WERI-Rb-1 (cell line): ENCODE measurements at regions not wholly inside any gene's neighbourhood (a gene's known extent, or its start where the extent isn't known, plus 50 kb on each side); places are given as distances from the start of the nearest gene placed in this dataset.

Source experiments
- DNase-seq: peaks from one replicate; pipeline ENCODE4 v3.0.0-alpha.2; 2020
- H3K27ac ChIP-seq: fragments of 250-450 bp; sonication (Bioruptor Pico); 2 replicates; pipeline ENCODE4 v1.5.1; 2020; ENCODE audit warnings: mild to moderate bottlenecking, moderate library complexity
- H3K27me3 ChIP-seq: fragments of 250-450 bp; sonication (Bioruptor Pico); 2 replicates; pipeline ENCODE4 v1.5.1; 2021; ENCODE audit warnings: mild to moderate bottlenecking, low read depth, moderate library complexity; ENCODE audit not compliant: insufficient read depth, severe bottlenecking
- H3K36me3 ChIP-seq: fragments of 250-450 bp; sonication (Bioruptor Pico); 2 replicates; pipeline ENCODE4 v1.5.1; 2020; ENCODE audit warnings: mild to moderate bottlenecking, moderate library complexity
- H3K4me3 ChIP-seq: 2 replicates; pipeline ENCODE4 v1.5.1; 2011; ENCODE audit warnings: low read depth, mild to moderate bottlenecking, control low read depth, low read length
- H3K9me3 ChIP-seq: fragments of 250-450 bp; sonication (Bioruptor Pico); 2 replicates; pipeline ENCODE4 v1.5.1; 2021; ENCODE audit warnings: mild to moderate bottlenecking, moderate library complexity; ENCODE audit not compliant: severe bottlenecking
- TF ChIP-seq, protein P1 (sequence below): IDR thresholded peaks from 2 replicates; pipeline ENCODE4 v1.5.1; 2011; ENCODE audit warnings: low read depth, mild to moderate bottlenecking, control low read depth, inconsistent platforms, low read length

DNA sequence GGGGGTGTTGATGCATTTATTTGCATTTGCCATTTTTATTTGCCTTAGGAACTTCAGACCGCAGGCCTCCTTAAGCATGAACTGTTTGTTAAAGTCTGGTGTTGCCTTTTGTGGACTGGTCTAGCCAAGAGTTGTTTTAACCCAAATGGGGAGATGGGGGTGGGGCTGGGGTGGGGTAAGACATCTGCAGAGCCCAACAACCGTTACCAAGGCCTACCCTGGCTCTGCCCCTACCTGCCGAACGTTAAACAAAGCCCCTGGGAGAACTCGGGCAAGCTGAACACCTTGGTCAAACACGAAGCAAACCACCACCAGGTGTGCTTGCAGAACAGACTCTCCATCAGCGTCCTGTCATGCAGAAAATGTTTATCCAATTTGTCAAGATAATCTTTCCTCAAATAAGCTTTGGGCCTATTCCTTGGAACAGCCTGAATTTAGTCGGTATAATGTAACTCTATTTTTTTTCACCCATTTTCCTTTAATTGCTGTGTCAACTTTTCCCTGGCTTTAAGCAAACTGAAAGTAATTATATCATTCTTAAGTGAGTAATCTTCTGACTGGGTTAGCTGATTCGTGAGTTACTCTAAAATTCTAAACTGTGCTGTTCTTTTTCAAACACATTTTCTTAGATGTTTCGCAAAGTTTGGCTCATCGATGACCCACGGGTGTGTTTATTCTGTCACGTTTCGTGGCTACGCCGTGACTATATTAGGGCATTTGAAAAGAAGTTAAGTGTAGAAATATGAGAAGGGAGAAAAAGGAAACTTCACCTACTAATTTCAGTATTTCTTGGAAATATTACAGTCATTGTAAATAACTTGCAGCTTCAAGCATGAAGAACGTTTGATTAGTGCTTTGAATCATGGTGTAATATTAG lies 127.6 kb downstream of the SOX2 start:
- Histone ChIP-seq H3K9me3 (no peaks in the 10 kb centered on the region), H3K4me3 (no peak overlapping the region), H3K27me3 (peaks cover 68% of the 10 kb centered on the region), H3K36me3 (no peaks in the 10 kb centered on the region), H3K27ac (no peak overlapping the region)
- DNase-seq = no peak
- TF ChIP-seq, protein P1, sequence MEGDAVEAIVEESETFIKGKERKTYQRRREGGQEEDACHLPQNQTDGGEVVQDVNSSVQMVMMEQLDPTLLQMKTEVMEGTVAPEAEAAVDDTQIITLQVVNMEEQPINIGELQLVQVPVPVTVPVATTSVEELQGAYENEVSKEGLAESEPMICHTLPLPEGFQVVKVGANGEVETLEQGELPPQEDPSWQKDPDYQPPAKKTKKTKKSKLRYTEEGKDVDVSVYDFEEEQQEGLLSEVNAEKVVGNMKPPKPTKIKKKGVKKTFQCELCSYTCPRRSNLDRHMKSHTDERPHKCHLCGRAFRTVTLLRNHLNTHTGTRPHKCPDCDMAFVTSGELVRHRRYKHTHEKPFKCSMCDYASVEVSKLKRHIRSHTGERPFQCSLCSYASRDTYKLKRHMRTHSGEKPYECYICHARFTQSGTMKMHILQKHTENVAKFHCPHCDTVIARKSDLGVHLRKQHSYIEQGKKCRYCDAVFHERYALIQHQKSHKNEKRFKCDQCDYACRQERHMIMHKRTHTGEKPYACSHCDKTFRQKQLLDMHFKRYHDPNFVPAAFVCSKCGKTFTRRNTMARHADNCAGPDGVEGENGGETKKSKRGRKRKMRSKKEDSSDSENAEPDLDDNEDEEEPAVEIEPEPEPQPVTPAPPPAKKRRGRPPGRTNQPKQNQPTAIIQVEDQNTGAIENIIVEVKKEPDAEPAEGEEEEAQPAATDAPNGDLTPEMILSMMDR = no peak

DNA sequence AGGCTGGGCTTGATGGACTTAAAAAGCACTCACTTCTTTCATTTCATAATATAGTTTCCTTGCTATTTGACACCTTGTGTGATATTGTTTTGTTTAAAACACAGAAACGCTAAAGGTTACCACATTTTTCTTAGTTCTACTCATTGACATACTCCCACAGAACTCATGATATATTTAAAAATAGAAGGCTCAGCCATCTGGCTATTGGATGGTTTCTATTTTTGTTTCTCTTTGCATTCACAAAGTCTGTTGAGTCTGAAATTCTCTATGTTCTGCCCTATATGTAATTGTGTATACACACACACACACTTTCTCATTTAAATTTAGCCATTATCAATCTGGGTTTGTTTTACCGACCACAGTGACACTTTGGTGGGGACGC lies 128.2 kb downstream of the SOX2 start:
- H3K27me3 ChIP-seq = peaks cover 72% of the 10 kb centered on the region

DNA sequence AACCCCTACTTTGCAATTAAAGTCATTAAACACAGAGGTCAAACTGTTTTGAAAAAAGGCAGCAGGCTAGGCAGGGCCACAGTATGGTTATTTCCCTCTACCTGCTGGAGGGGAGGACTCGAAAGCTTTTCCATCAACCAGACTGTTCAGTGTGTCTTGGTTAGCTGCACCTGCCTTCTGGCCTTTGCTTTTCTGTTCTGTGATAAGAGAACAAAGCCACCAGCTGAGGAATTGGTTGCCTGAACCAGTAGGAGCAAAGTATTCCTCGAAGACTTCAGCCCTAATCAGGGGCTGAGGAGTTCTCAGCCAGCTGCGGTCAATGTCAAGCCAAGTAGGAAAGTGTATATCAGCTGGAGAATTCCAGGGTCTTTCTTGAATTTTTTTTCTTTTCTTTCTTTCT lies 132.5 kb downstream of the SOX2 start:
- no peak overlapping the region for H3K4me3 ChIP-seq
- TF ChIP-seq, protein P1 = no peak
- no peaks in the 10 kb centered on the region for H3K9me3 ChIP-seq
- no peak for DNase-seq
- H3K27ac ChIP-seq = no peak overlapping the region
- no peaks in the 10 kb centered on the region for H3K36me3 ChIP-seq
- H3K27me3 ChIP-seq = peaks cover 71% of the 10 kb centered on the region

More for the DNA sequence above, 128.2 kb downstream of the SOX2 start:
- Histone ChIP-seq H3K9me3 (no peaks in the 10 kb centered on the region), H3K4me3 (no peak overlapping the region), H3K36me3 (no peaks in the 10 kb centered on the region), H3K27ac (no peak overlapping the region)
- DNase-seq = no peak
- TF ChIP-seq, protein P1 = no peak

DNA sequence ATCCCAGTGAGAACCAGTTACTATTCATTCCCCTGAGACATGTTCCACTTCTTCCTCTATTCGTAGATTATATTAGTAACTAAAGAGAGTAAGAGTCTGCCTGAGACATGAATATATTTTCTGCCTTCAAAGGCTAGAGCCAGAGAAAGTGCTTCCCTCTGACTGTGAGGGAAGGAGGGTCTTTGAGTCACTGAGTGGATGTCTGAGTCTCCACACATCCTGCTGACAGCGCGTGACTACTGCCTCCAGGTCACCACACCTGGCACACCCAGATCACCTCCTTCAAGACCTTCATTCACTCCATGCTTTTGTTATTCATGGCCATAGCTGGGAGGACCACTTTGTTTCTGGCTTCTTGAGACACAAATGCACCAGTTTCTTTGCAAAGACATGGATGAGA lies 135.6 kb downstream of the SOX2 start:
- Histone ChIP-seq H3K9me3 (no peaks in the 10 kb centered on the region), H3K27me3 (peaks cover 72% of the 10 kb centered on the region), H3K27ac (no peak overlapping the region), H3K4me3 (no peak overlapping the region), H3K36me3 (no peaks in the 10 kb centered on the region)
- no peak for DNase-seq
- TF ChIP-seq, protein P1 = no peak

DNA sequence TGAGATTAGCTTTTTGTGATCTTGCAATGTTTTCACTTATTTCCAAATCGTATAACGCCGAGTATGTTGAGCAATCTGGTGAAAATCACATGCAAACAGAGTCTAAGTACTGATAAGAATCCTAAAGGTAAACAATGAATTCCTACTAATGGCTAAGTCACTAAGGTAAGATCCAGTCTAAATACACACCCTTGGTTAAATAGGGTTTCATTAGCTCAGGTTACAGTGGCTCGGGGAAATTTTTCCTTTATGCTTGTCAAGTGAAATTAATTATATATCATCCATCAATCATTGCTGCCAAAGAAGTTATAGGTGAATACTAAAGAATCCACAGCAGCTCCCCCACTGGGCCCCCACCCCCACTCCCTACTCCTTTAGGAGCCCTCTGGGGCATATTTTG lies 139.3 kb downstream of the SOX2 start:
- DNase-seq = no peak
- H3K36me3 ChIP-seq = no peaks in the 10 kb centered on the region
- no peak overlapping the region for H3K27ac ChIP-seq
- no peaks in the 10 kb centered on the region for H3K9me3 ChIP-seq
- H3K27me3 ChIP-seq = peaks cover 58% of the 10 kb centered on the region
- TF ChIP-seq, protein P1 = no peak
- no peak overlapping the region for H3K4me3 ChIP-seq

DNA sequence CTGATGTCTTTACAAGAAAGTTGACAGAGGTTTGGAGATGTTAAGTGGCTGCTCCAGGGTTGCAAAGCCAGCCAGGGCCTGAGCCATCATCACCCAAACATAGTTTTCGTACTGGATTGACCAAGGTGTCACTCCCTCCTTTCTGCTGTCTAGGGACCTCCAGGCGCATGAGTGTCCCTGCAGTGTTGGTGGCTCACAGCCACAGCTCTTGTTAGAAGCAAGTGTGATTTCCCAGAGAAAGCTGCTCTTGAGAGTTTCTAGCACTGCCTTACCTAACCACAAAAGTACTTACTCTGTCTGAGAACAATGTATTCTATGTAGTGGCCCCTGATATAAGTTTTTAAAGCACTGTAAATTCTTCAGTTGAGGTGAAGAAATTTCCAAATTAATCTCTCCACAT lies 144.1 kb downstream of the SOX2 start:
- no peak overlapping the region for H3K4me3 ChIP-seq
- peaks cover 59% of the 10 kb centered on the region for H3K27me3 ChIP-seq
- TF ChIP-seq, protein P1 = no peak
- H3K27ac ChIP-seq = no peak overlapping the region
- no peaks in the 10 kb centered on the region for H3K36me3 ChIP-seq
- no peaks in the 10 kb centered on the region for H3K9me3 ChIP-seq
- DNase-seq = no peak
